ENCODE measurements at regions not wholly inside any gene's neighbourhood (a gene's known extent, or its start where the extent isn't known, plus 50 kb on each side); places are given as distances from the start of the nearest gene placed in this dataset.

DNA sequence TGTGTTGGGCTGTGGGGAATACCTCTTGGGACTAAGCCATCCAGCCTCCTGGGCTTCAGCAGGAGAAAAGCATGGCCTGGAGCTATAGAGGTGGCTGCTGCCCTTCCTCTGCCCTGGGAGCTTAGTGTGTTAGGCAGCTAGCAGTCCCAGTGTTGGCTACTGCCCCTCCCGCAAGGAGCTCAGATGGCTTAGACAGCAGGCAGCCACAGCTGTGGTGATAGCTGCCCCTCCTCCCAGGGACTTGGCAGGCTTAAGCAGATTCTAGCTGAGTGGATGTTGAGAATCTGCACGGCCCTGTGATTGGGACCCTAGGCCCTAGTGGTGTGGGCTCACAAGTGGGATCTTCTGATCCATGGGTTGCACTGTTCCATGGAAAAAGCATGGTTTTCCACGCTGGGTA is 264.5 kb downstream of the TDRD3 start:
- TF ChIP-seq, protein P1, sequence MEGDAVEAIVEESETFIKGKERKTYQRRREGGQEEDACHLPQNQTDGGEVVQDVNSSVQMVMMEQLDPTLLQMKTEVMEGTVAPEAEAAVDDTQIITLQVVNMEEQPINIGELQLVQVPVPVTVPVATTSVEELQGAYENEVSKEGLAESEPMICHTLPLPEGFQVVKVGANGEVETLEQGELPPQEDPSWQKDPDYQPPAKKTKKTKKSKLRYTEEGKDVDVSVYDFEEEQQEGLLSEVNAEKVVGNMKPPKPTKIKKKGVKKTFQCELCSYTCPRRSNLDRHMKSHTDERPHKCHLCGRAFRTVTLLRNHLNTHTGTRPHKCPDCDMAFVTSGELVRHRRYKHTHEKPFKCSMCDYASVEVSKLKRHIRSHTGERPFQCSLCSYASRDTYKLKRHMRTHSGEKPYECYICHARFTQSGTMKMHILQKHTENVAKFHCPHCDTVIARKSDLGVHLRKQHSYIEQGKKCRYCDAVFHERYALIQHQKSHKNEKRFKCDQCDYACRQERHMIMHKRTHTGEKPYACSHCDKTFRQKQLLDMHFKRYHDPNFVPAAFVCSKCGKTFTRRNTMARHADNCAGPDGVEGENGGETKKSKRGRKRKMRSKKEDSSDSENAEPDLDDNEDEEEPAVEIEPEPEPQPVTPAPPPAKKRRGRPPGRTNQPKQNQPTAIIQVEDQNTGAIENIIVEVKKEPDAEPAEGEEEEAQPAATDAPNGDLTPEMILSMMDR (IDR thresholded peaks at IDR 0.05) = no peak
- TF ChIP-seq POLR2A (IDR thresholded peaks at IDR 0.05) = no peak

Measured in heart left ventricle (tissue), 13 donors.